ENCODE measurements at regions not wholly inside any gene's neighbourhood (a gene's known extent, or its start where the extent isn't known, plus 50 kb on each side); places are given as distances from the start of the nearest gene placed in this dataset.

- TF ChIP-seq, protein P1, sequence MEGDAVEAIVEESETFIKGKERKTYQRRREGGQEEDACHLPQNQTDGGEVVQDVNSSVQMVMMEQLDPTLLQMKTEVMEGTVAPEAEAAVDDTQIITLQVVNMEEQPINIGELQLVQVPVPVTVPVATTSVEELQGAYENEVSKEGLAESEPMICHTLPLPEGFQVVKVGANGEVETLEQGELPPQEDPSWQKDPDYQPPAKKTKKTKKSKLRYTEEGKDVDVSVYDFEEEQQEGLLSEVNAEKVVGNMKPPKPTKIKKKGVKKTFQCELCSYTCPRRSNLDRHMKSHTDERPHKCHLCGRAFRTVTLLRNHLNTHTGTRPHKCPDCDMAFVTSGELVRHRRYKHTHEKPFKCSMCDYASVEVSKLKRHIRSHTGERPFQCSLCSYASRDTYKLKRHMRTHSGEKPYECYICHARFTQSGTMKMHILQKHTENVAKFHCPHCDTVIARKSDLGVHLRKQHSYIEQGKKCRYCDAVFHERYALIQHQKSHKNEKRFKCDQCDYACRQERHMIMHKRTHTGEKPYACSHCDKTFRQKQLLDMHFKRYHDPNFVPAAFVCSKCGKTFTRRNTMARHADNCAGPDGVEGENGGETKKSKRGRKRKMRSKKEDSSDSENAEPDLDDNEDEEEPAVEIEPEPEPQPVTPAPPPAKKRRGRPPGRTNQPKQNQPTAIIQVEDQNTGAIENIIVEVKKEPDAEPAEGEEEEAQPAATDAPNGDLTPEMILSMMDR (IDR thresholded peaks at IDR 0.05): no peak
- no peak for TF ChIP-seq POLR2A (IDR thresholded peaks at IDR 0.05)
- TF ChIP-seq POLR2AphosphoS5 (IDR thresholded peaks at IDR 0.05): no peak
- TF ChIP-seq EP300 (IDR thresholded peaks at IDR 0.05): no peak
Observed at GRCh38 chr3:152056481-152056880, 183.0 kb downstream of the SUCNR1 start.

Measured in gastroesophageal sphincter (tissue), 3 donors.